Panc1 (cell line): ENCODE measurements at regions not wholly inside any gene's neighbourhood (a gene's known extent, or its start where the extent isn't known, plus 50 kb on each side); places are given as distances from the start of the nearest gene placed in this dataset.

Experiments used
- POLR2AphosphoS5 ChIP-seq: IDR thresholded peaks from 2 replicates; pipeline ENCODE4 v1.6.1; 2012; ENCODE audit warnings: mild to moderate bottlenecking, low read depth, low read length, moderate library complexity
- TF ChIP-seq, protein P1 (sequence below): fragments of 450-650 bp; IDR thresholded peaks from 2 replicates; pipeline ENCODE4 v1.5.1; 2017; ENCODE audit warnings: mild to moderate bottlenecking

DNA sequence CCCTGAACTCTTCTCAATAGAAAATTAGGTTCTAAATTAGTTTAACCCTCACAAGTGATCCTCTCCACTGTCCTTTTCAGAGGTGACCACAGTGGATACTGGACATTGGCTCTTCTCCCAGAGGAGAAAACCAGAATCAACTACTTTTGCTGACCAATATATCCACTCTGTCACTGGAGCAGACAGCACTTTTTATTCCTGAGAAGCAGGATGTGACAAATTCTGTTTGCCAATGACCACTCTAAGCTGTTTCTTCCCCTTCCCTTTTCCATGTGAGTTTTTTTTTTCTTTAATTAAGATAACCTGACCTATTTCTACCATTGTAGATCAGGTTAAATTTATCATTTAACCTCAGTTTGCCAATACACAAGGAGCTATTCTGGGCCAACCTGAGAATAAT is 79.7 kb upstream of the ZNF280D start:
- TF ChIP-seq POLR2AphosphoS5: no peak
- TF ChIP-seq, protein P1, sequence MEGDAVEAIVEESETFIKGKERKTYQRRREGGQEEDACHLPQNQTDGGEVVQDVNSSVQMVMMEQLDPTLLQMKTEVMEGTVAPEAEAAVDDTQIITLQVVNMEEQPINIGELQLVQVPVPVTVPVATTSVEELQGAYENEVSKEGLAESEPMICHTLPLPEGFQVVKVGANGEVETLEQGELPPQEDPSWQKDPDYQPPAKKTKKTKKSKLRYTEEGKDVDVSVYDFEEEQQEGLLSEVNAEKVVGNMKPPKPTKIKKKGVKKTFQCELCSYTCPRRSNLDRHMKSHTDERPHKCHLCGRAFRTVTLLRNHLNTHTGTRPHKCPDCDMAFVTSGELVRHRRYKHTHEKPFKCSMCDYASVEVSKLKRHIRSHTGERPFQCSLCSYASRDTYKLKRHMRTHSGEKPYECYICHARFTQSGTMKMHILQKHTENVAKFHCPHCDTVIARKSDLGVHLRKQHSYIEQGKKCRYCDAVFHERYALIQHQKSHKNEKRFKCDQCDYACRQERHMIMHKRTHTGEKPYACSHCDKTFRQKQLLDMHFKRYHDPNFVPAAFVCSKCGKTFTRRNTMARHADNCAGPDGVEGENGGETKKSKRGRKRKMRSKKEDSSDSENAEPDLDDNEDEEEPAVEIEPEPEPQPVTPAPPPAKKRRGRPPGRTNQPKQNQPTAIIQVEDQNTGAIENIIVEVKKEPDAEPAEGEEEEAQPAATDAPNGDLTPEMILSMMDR: no peak
